ENCODE measurements at regions not wholly inside any gene's neighbourhood (a gene's known extent, or its start where the extent isn't known, plus 50 kb on each side); places are given as distances from the start of the nearest gene placed in this dataset.

DNA sequence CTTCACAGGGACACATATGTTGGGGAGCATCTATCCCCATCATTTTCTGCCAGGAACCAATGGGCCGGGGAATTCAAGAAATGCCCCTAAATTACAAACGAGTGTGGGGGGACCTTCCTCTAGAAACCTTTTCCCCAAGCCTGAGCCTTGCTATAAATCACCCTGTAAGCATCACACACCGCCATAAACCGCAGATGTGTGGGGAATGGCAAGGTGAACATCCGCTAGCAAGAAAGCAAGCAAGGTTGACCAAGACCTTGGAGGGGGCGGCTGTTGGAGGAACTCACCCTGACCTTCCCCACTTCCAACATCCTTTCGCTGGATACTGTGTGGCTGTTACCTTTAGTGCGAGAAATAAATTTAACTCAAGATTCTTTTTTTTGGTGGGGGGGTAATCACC lies 693.3 kb upstream of the TBX3 start:
- TF ChIP-seq, protein P1, sequence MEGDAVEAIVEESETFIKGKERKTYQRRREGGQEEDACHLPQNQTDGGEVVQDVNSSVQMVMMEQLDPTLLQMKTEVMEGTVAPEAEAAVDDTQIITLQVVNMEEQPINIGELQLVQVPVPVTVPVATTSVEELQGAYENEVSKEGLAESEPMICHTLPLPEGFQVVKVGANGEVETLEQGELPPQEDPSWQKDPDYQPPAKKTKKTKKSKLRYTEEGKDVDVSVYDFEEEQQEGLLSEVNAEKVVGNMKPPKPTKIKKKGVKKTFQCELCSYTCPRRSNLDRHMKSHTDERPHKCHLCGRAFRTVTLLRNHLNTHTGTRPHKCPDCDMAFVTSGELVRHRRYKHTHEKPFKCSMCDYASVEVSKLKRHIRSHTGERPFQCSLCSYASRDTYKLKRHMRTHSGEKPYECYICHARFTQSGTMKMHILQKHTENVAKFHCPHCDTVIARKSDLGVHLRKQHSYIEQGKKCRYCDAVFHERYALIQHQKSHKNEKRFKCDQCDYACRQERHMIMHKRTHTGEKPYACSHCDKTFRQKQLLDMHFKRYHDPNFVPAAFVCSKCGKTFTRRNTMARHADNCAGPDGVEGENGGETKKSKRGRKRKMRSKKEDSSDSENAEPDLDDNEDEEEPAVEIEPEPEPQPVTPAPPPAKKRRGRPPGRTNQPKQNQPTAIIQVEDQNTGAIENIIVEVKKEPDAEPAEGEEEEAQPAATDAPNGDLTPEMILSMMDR (IDR thresholded peaks at IDR 0.05), result no peak
- no peak for TF ChIP-seq POLR2A (IDR thresholded peaks at IDR 0.05)

All from thyroid gland (tissue), 4 donors.